Neural cell (in vitro differentiated cells): ENCODE measurements at regions not wholly inside any gene's neighbourhood (a gene's known extent, or its start where the extent isn't known, plus 50 kb on each side); places are given as distances from the start of the nearest gene placed in this dataset.

Experiments
- EP300 ChIP-seq: fragments of 450-650 bp; conservative IDR thresholded peaks from 2 replicates; pipeline ENCODE4 v1.6.1; 2014; ENCODE audit warnings: antibody characterized with exemption, mild to moderate bottlenecking, moderate library complexity; ENCODE audit not compliant: poor library complexity, severe bottlenecking
- EZH2 ChIP-seq: fragments of 200-600, 300-800 bp; shearing (Covaris generic), sonication (generic); IDR thresholded peaks from 2 replicates; pipeline ENCODE4 v1.6.1; 2014; ENCODE audit warnings: antibody characterized with exemption, low read length, borderline replicate concordance, mild to moderate bottlenecking; ENCODE audit not compliant: insufficient read depth, poor library complexity, severe bottlenecking
- POLR2AphosphoS5 ChIP-seq: IDR thresholded peaks from 2 replicates; pipeline ENCODE4 v1.6.1; 2012
- RAD21 ChIP-seq: fragments of 450-650 bp; conservative IDR thresholded peaks from 2 replicates; pipeline ENCODE4 v1.6.1; 2014; ENCODE audit warnings: antibody characterized with exemption, mild to moderate bottlenecking, moderate library complexity
- SMC3 ChIP-seq: fragments of 450-650 bp; conservative IDR thresholded peaks from 2 replicates; pipeline ENCODE4 v1.6.1; 2014; ENCODE audit warnings: antibody characterized with exemption, mild to moderate bottlenecking, moderate library complexity; ENCODE audit not compliant: poor library complexity
- TAF1 ChIP-seq: IDR thresholded peaks from 2 replicates; pipeline ENCODE4 v1.6.1; 2012; ENCODE audit warnings: low read depth
- TF ChIP-seq, protein P1 (sequence below): fragments of 450-650 bp; IDR thresholded peaks from 2 replicates; pipeline ENCODE4 v1.5.1; 2014; ENCODE audit warnings: antibody characterized with exemption, mild to moderate bottlenecking, moderate library complexity; ENCODE audit not compliant: poor library complexity, severe bottlenecking
- TF ChIP-seq, protein P2 (sequence below): IDR thresholded peaks from 2 replicates; pipeline ENCODE4 v1.6.1; 2012; ENCODE audit warnings: borderline replicate concordance

DNA sequence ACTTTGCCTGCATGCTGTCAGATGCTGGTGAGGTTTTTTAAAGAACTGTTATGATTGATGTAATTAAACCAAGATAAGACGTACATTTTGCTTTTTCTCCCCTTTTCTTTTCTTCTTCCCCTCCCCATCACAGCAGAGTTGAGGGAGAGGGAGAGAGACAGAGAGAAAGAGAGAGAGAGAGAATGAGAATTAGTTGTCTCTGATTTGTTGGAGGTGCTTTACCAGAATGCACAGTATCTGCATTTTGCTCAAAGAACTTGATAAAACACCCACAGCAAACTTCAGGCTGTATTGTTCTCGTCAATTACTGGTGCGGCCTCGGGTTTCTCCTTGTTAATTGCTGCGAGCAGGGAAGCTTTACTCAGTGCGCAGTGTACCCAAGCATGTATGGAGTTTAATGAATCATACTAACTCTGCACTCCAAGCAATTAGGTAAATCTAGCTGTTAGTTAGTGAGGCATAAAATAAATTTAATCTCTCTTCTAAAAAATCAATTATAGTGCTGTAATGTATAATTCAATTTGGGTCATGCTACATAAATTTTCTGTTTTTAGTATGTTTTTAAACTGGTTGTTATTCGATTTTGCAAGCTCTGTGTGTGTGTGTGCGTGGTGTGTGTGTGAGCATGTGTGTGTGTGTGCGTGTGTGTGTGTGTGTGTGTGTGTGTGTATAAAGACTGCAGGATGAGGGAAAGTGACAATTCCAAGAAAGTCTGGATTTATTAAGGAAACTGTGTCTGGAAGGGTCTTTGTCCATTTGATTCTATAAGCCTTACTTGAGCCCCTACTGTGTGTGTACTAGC lies 273.4 kb downstream of the TLE3 start:
- TF ChIP-seq EZH2 (no peak), POLR2AphosphoS5 (no peak), SMC3 (no peak), TAF1 (no peak), EP300 (no peak), RAD21 (no peak)
- TF ChIP-seq, protein P1, sequence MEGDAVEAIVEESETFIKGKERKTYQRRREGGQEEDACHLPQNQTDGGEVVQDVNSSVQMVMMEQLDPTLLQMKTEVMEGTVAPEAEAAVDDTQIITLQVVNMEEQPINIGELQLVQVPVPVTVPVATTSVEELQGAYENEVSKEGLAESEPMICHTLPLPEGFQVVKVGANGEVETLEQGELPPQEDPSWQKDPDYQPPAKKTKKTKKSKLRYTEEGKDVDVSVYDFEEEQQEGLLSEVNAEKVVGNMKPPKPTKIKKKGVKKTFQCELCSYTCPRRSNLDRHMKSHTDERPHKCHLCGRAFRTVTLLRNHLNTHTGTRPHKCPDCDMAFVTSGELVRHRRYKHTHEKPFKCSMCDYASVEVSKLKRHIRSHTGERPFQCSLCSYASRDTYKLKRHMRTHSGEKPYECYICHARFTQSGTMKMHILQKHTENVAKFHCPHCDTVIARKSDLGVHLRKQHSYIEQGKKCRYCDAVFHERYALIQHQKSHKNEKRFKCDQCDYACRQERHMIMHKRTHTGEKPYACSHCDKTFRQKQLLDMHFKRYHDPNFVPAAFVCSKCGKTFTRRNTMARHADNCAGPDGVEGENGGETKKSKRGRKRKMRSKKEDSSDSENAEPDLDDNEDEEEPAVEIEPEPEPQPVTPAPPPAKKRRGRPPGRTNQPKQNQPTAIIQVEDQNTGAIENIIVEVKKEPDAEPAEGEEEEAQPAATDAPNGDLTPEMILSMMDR = no peak
- TF ChIP-seq, protein P2, sequence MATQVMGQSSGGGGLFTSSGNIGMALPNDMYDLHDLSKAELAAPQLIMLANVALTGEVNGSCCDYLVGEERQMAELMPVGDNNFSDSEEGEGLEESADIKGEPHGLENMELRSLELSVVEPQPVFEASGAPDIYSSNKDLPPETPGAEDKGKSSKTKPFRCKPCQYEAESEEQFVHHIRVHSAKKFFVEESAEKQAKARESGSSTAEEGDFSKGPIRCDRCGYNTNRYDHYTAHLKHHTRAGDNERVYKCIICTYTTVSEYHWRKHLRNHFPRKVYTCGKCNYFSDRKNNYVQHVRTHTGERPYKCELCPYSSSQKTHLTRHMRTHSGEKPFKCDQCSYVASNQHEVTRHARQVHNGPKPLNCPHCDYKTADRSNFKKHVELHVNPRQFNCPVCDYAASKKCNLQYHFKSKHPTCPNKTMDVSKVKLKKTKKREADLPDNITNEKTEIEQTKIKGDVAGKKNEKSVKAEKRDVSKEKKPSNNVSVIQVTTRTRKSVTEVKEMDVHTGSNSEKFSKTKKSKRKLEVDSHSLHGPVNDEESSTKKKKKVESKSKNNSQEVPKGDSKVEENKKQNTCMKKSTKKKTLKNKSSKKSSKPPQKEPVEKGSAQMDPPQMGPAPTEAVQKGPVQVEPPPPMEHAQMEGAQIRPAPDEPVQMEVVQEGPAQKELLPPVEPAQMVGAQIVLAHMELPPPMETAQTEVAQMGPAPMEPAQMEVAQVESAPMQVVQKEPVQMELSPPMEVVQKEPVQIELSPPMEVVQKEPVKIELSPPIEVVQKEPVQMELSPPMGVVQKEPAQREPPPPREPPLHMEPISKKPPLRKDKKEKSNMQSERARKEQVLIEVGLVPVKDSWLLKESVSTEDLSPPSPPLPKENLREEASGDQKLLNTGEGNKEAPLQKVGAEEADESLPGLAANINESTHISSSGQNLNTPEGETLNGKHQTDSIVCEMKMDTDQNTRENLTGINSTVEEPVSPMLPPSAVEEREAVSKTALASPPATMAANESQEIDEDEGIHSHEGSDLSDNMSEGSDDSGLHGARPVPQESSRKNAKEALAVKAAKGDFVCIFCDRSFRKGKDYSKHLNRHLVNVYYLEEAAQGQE = no peak
